ENCODE measurements at regions not wholly inside any gene's neighbourhood (a gene's known extent, or its start where the extent isn't known, plus 50 kb on each side); places are given as distances from the start of the nearest gene placed in this dataset.
"Not testable (repeated sequence)": the region's sequence is repeated elsewhere in the genome, so short reads cannot be mapped to it uniquely, and the experiment has no call there.

DNA sequence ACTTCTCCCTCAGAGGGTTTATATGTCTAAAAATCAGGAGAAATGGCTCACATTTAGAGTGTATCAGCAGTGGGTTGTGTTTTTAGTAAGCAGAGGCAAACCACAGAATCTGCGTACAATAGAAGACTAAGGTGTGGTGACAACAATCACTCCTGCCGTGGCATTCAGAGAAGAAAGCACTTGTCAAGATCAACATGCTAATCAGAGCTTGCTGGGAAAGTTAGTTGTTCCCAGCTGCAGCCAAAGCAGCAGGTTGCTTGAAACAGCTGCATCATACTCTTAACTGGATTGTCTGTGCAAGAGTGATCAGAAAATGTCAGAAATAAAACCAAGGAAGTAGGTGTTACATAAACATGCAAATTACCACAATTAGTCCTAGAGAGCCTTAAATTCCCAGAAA lies 616.4 kb downstream of the CDH8 start:
- no peaks in the 10 kb centered on the region for H3K9me3 ChIP-seq
- no peaks in the 10 kb centered on the region for H3K4me1 ChIP-seq
- H3K27ac ChIP-seq, result no peak overlapping the region
- intact Hi-C loops (cut with DNase I; ENCODE audit: low total_unique reads), result no loop called here
- TF ChIP-seq POLR2A (IDR thresholded peaks at IDR 0.05), result no peak
- TF ChIP-seq, protein P1, sequence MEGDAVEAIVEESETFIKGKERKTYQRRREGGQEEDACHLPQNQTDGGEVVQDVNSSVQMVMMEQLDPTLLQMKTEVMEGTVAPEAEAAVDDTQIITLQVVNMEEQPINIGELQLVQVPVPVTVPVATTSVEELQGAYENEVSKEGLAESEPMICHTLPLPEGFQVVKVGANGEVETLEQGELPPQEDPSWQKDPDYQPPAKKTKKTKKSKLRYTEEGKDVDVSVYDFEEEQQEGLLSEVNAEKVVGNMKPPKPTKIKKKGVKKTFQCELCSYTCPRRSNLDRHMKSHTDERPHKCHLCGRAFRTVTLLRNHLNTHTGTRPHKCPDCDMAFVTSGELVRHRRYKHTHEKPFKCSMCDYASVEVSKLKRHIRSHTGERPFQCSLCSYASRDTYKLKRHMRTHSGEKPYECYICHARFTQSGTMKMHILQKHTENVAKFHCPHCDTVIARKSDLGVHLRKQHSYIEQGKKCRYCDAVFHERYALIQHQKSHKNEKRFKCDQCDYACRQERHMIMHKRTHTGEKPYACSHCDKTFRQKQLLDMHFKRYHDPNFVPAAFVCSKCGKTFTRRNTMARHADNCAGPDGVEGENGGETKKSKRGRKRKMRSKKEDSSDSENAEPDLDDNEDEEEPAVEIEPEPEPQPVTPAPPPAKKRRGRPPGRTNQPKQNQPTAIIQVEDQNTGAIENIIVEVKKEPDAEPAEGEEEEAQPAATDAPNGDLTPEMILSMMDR (IDR thresholded peaks at IDR 0.05), result no peak
- no peaks in the 10 kb centered on the region for H3K27me3 ChIP-seq
- DNase-seq, result no peak
- no peak overlapping the region for H3K4me3 ChIP-seq
- no peaks in the 10 kb centered on the region for H3K36me3 ChIP-seq

DNA sequence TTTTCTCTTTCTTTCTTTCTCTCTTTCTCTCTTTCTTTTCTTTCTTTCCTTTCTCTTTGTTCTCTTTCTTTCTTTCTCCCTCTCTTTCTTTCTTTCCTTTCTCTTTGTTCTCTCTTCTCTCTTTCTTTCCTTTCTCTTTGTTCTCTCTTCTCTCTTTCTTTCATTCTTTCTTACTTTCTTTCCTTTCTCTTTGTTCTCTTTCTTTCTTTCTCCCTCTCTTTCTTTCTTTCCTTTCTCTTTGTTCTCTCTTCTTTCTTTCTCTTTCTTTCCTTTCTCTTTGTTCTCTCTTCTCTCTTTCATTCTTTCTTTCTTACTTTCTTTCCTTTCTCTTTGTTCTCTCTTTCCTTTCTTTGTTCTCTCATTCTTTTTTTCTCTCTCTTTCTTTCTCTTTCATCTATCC lies 617.4 kb downstream of the CDH8 start:
- DNase-seq; H3K4me1 ChIP-seq; H3K27me3 ChIP-seq; H3K27ac ChIP-seq; intact Hi-C loops (cut with DNase I; ENCODE audit: low total_unique reads); H3K9me3 ChIP-seq; H3K4me3 ChIP-seq; H3K36me3 ChIP-seq: not testable (repeated sequence)

DNA sequence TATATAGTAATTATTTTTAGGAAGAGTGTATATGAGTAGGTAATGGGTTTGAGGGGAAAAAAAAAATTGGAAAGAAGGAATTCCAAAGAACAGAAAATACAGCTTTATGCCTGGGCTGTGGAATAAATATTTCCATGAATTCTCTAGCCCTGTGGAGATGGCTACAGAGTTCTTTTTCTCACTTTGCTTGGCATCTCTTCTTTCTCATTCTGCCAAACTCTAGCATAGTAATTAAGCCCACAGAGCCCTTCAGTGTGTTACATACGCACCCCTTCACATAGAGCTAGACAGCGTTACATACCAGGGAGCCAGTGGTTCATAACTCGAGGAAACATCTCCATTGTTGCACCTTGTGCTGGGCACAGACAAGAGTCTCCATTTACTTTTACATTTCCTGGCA lies 621.1 kb downstream of the CDH8 start:
- H3K36me3 ChIP-seq, result no peaks in the 10 kb centered on the region
- TF ChIP-seq, protein P1 (IDR thresholded peaks at IDR 0.05), result no peak
- TF ChIP-seq POLR2A (IDR thresholded peaks at IDR 0.05), result no peak
- no peak overlapping the region for H3K27ac ChIP-seq
- intact Hi-C loops (cut with DNase I; ENCODE audit: low total_unique reads), result no loop called here
- DNase-seq, result no peak
- H3K27me3 ChIP-seq, result no peaks in the 10 kb centered on the region
- no peaks in the 10 kb centered on the region for H3K9me3 ChIP-seq
- no peak overlapping the region for H3K4me3 ChIP-seq
- no peaks in the 10 kb centered on the region for H3K4me1 ChIP-seq

DNA sequence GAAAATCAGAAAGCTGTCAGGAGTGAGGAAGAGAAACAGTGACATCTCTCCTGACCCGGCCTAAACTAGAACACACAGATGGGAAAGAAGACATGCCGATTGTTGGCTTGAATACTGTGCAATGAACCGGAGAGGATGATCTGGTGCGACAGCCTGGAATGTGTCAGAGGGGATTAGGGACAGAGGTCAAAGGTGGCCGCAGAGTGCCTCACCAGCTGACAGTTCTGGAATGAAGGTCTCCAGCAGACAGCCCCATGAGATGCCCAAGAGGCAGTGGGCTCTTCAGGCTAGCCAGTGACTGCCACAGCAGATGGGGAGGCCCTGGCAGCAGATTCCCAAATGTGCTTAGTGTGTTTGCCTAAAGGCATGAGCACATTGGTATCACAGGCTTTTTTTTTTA lies 623.2 kb downstream of the CDH8 start:
- Histone ChIP-seq H3K4me1 (no peaks in the 10 kb centered on the region), H3K27me3 (no peaks in the 10 kb centered on the region), H3K9me3 (no peaks in the 10 kb centered on the region), H3K36me3 (no peaks in the 10 kb centered on the region), H3K4me3 (no peak overlapping the region), H3K27ac (no peak overlapping the region)
- intact Hi-C loops (cut with DNase I; ENCODE audit: low total_unique reads), result no loop called here
- DNase-seq, result no peak
- TF ChIP-seq POLR2A (IDR thresholded peaks at IDR 0.05), result no peak
- TF ChIP-seq, protein P1 (IDR thresholded peaks at IDR 0.05), result no peak

DNA sequence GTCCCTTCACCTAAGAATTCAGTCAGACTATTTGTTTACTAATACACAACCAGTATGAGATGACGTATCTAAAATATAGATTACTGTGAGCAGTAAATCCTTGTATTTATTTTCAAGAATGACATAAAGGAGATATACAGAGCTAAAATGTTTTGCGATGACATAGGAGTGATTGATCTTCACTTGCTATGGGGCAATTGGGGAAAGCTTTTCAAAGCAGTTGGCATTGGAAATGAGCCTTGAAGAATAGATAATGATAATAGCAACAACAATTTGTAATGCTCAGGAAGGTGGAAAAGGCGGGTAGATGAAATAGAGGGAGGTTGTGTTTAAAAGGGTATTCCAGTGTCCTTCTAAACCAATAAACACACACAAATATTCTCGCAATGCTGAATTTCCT lies 623.7 kb downstream of the CDH8 start:
- TF ChIP-seq, protein P1 (IDR thresholded peaks at IDR 0.05), result no peak
- TF ChIP-seq POLR2A (IDR thresholded peaks at IDR 0.05), result no peak
- Histone ChIP-seq H3K4me1 (no peaks in the 10 kb centered on the region), H3K27ac (no peak overlapping the region), H3K36me3 (no peaks in the 10 kb centered on the region), H3K27me3 (no peaks in the 10 kb centered on the region), H3K9me3 (no peaks in the 10 kb centered on the region), H3K4me3 (no peak overlapping the region)
- no peak for DNase-seq
- intact Hi-C loops (cut with DNase I; ENCODE audit: low total_unique reads), result no loop called here

DNA sequence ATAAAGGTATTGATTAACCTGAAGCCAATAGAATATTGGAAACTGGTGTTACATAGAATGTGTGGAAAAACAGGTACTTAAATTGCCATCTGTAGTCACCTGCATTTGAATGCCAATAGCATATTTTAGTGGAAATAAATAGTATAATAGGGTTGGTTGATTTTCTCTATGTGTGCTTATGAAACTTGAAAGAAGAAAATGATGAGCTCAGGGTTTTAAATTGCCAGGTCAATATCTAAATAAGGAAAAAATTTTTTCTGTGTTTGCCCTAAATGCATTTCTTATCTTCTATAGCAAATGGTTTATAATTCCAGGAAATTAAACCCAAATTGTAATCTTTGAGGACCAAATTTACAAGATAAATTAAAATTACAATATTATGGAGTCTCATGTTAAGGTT lies 626.6 kb downstream of the CDH8 start:
- H3K4me3 ChIP-seq, result no peak overlapping the region
- H3K9me3 ChIP-seq, result no peaks in the 10 kb centered on the region
- intact Hi-C loops (cut with DNase I; ENCODE audit: low total_unique reads), result no loop called here
- no peaks in the 10 kb centered on the region for H3K4me1 ChIP-seq
- no peak overlapping the region for H3K27ac ChIP-seq
- TF ChIP-seq POLR2A (IDR thresholded peaks at IDR 0.05), result no peak
- TF ChIP-seq, protein P1 (IDR thresholded peaks at IDR 0.05), result no peak
- H3K36me3 ChIP-seq, result no peaks in the 10 kb centered on the region
- H3K27me3 ChIP-seq, result no peaks in the 10 kb centered on the region
- DNase-seq, result no peak

All from uterus (tissue), 3 donors.